Esophagus squamous epithelium (tissue), 5 donors: ENCODE measurements at regions not wholly inside any gene's neighbourhood (a gene's known extent, or its start where the extent isn't known, plus 50 kb on each side); places are given as distances from the start of the nearest gene placed in this dataset.

Source experiments
- DNase-seq: peaks from one replicate; lab custom pipeline; 2025; lab: John Stamatoyannopoulos, UW
- H3K27ac ChIP-seq, 4 donors: fragments of 200-600 bp; sonication (generic); one replicate each; pipeline ENCODE4 v1.5.1; 2016 to 2019; ENCODE audit warnings: mild to moderate bottlenecking in 1 of 4
- H3K27me3 ChIP-seq, 4 donors: fragments of 200-600 bp; sonication (generic); 1 replicate in 3 of 4; 2 replicates in 1 of 4; pipeline versions ENCODE4 v1.5.1 to v1.6.0; 2017 to 2021; ENCODE audit warnings: antibody characterized with exemption in 1 of 4
- H3K36me3 ChIP-seq, 3 donors: fragments of 200-600 bp; sonication (generic); one replicate each; pipeline ENCODE4 v1.5.1; 2016 to 2019
- H3K4me1 ChIP-seq, 3 donors: fragments of 200-600 bp; sonication (generic); one replicate each; pipeline ENCODE4 v1.5.1; 2017 to 2019
- H3K4me3 ChIP-seq, 4 donors: fragments of 200-600 bp; sonication (generic); 1 replicate in 3 of 4; 2 replicates in 1 of 4; pipeline ENCODE4 v1.5.1; 2016 to 2019; ENCODE audit warnings: mild to moderate bottlenecking in 2 of 4, moderate library complexity in 1 of 4
- H3K9me3 ChIP-seq, 3 donors: fragments of 200-600 bp; sonication (generic); one replicate each; pipeline ENCODE4 v1.5.1; 2016 to 2019
- POLR2A ChIP-seq, 4 donors: fragments of 450-650 bp; IDR thresholded peaks; one replicate each; pipeline ENCODE4 v1.6.1; 2017; ENCODE audit warnings: antibody characterized with exemption in 4 of 4, mild to moderate bottlenecking in 4 of 4, moderate library complexity in 3 of 4
- WGBS, 2 donors: methylation state at CpG; one replicate each; pipeline ENCODE4 v1.1.5; 2018; 5-methylcytosine and 5-hydroxymethylcytosine counted together
- intact Hi-C: fragments of 100-400 bp; cut with DNase I; formaldehyde crosslinking; loops from one replicate; pipeline ENCODE4 v1.15.0; 2022
- TF ChIP-seq, protein P1 (sequence below), 6 experiments: fragments of 450-650 bp in 4 of 6; fragments of 200-600 bp in 2 of 6; sonication (generic) in 2 of 6; IDR thresholded peaks; one replicate each; pipeline ENCODE4 v1.5.1; 2016 to 2019; ENCODE audit warnings: antibody characterized with exemption in 6 of 6, mild to moderate bottlenecking in 4 of 6, moderate library complexity in 4 of 6
- donor health status: DM: yes; HTN: yes; CAD: no.

DNA sequence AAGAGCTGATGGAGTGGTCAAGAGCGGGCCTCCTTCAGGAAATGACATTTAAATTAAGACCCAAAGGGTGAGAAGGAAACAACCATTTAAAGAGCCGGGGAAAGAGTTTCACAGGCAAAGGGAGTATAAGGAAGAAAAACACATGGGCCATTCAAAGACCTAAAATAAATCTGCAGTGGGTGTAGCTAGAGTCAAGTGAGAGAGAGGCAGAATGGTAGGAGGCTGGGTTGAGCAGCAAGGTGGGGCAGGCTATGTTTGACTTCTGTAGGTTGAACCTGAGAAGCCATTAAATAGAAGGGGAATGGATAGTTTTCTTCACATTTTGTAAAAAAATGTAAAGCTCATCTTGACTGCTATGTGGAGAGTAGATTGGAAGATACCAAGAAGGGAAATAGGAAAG is 183.8 kb downstream of the LACC1 start:
- Histone ChIP-seq H3K27ac (no peak overlapping the region), H3K4me3 (no peak overlapping the region), H3K27me3 (no peaks in the 10 kb centered on the region), H3K9me3 (no peaks in the 10 kb centered on the region), H3K4me1 (peaks cover 0 to 5% (median 0%) of the 10 kb centered on the region in 3 donors), H3K36me3 (no peaks in the 10 kb centered on the region)
- intact Hi-C loops: no loop called here
- no peak for TF ChIP-seq POLR2A (IDR thresholded peaks at IDR 0.05)
- TF ChIP-seq, protein P1, sequence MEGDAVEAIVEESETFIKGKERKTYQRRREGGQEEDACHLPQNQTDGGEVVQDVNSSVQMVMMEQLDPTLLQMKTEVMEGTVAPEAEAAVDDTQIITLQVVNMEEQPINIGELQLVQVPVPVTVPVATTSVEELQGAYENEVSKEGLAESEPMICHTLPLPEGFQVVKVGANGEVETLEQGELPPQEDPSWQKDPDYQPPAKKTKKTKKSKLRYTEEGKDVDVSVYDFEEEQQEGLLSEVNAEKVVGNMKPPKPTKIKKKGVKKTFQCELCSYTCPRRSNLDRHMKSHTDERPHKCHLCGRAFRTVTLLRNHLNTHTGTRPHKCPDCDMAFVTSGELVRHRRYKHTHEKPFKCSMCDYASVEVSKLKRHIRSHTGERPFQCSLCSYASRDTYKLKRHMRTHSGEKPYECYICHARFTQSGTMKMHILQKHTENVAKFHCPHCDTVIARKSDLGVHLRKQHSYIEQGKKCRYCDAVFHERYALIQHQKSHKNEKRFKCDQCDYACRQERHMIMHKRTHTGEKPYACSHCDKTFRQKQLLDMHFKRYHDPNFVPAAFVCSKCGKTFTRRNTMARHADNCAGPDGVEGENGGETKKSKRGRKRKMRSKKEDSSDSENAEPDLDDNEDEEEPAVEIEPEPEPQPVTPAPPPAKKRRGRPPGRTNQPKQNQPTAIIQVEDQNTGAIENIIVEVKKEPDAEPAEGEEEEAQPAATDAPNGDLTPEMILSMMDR (IDR thresholded peaks at IDR 0.05): no peak
- no peak for DNase-seq
- WGBS, 2 donors: 83 to 87% methylated on average over 2 of the region's 2 CpGs

DNA sequence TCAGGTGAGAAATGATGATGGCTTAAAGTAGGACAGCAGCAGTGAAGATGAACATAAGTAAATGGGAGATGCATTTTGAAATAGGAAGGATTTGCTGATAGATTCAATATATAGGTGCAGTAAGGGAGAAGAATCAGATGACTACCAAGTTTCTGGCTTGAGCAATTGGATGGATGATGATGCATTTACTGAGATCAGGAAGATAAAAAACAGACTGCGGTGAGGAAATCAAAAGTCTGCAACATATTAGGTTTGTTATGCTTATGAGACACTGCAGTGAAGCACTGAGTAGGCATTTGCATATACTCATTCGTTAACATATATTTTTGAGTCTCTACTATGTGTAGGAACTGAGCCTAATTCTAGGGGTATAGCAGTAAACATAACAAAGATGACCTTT is 184.2 kb downstream of the LACC1 start:
- no peak for DNase-seq
- intact Hi-C loops: no loop called here
- WGBS, 2 donors: 81 to 88% methylated on average over 2 of the region's 2 CpGs

DNA sequence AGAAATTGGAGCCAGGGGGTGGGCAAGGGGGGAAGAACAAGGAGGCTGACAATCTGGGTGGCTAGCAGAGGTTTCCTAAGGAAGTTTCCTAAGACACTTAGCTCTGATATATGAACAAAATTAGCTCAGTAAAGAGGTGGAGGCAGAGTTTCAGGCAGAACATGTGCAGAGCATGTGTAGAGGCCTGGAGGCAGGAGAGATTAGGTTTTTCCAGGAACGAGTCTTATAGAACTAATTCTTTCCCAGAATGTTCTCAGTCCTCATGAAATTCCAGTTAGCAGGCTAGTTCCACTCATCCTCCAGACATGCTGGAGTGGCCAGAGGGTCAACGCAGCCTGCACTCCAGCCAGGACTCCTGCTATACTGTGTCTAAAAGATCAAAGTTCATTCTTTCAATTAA is 184.7 kb downstream of the LACC1 start:
- TF ChIP-seq, protein P1 (IDR thresholded peaks at IDR 0.05): no peak
- TF ChIP-seq POLR2A (IDR thresholded peaks at IDR 0.05): no peak

More for the DNA sequence above, 184.2 kb downstream of the LACC1 start:
- no peaks in the 10 kb centered on the region for H3K36me3 ChIP-seq
- H3K4me3 ChIP-seq: no peak overlapping the region
- no peak overlapping the region for H3K27ac ChIP-seq
- H3K27me3 ChIP-seq: no peaks in the 10 kb centered on the region
- TF ChIP-seq, protein P1 (IDR thresholded peaks at IDR 0.05): no peak
- no peak for TF ChIP-seq POLR2A (IDR thresholded peaks at IDR 0.05)
- peaks cover 0 to under 1% (median 0%) of the 10 kb centered on the region in 3 donors for H3K4me1 ChIP-seq
- H3K9me3 ChIP-seq: no peaks in the 10 kb centered on the region

DNA sequence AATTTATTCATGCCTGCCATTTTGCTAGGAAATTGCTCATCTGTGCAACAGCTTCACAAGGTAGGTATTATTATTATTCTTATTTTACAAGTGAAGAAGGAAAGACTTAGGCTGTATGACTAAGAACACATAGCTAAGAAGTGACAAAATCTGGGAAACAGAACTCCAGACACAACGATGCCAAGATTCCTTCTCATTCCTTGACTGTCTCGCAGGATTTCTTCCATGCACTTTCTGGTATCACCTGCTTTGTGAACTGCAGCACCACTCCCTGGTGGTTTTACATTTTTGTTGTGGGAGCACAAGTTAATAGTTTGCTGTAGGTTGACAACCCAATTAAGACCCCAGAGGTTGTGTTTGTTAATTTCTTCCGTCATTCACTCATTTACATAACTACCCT is 188.5 kb downstream of the LACC1 start:
- intact Hi-C loops: no loop called here

More for the DNA sequence above, 184.7 kb downstream of the LACC1 start:
- no peak overlapping the region for H3K27ac ChIP-seq
- no peaks in the 10 kb centered on the region for H3K9me3 ChIP-seq
- H3K4me1 ChIP-seq: no peaks in the 10 kb centered on the region
- no peak for DNase-seq
- no peaks in the 10 kb centered on the region for H3K27me3 ChIP-seq
- no peaks in the 10 kb centered on the region for H3K36me3 ChIP-seq
- H3K4me3 ChIP-seq: no peak overlapping the region
- intact Hi-C loops: no loop called here
- WGBS, 2 donors: 67 to 82% methylated on average over 2 of the region's 2 CpGs

DNA sequence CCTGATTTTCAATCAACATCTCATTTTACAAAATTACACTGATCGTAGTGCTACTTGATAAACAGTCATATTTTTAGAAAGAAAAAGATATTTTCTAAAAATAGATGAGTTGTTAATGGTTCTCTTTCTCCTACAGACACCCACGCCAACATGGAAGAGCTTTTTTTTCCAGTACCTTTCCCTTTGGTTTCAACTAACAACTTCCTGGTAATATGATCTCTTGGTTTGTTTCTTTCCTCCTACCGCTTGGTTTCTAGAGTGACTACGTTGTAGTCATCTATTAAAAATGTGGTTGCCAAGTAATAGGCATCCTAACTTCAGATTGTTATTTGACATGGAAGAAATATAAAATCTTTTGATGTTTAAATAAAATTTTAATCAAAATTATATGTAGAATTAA is 189.0 kb downstream of the LACC1 start:
- Histone ChIP-seq H3K9me3 (peaks cover 0 to 5% (median 0%) of the 10 kb centered on the region in 3 donors), H3K4me3 (no peak overlapping the region), H3K4me1 (no peaks in the 10 kb centered on the region), H3K27ac (no peak overlapping the region), H3K27me3 (no peaks in the 10 kb centered on the region), H3K36me3 (no peaks in the 10 kb centered on the region)
- DNase-seq: no peak
- no peak for TF ChIP-seq POLR2A (IDR thresholded peaks at IDR 0.05)
- TF ChIP-seq, protein P1 (IDR thresholded peaks at IDR 0.05): no peak
- 39 to 51% methylated on average over 4 of the region's 4 CpGs for whole genome bisulfite sequencing, 2 donors
- intact Hi-C loops: no loop called here

More for the DNA sequence above, 188.5 kb downstream of the LACC1 start:
- no peaks in the 10 kb centered on the region for H3K4me1 ChIP-seq
- H3K9me3 ChIP-seq: peaks cover 0 to 5% (median 0%) of the 10 kb centered on the region in 3 donors
- no peak overlapping the region for H3K27ac ChIP-seq
- no peaks in the 10 kb centered on the region for H3K27me3 ChIP-seq
- no peaks in the 10 kb centered on the region for H3K36me3 ChIP-seq
- no peak for DNase-seq
- 76 to 77% methylated on average over 3 of the region's 3 CpGs for WGBS, 2 donors
- H3K4me3 ChIP-seq: no peak overlapping the region
- no peak for TF ChIP-seq POLR2A (IDR thresholded peaks at IDR 0.05)
- TF ChIP-seq, protein P1 (IDR thresholded peaks at IDR 0.05): no peak
